GM10248 (cell line): ENCODE measurements at regions not wholly inside any gene's neighbourhood (a gene's known extent, or its start where the extent isn't known, plus 50 kb on each side); places are given as distances from the start of the nearest gene placed in this dataset.

Source experiments
- CTCF ChIA-PET: fragments of 300-600 bp; sonication (Branson Sonifier 250); formaldehyde crosslinking; extraction: SDS; loops from one replicate; lab custom pipeline; 2021; ENCODE audit warnings: antibody characterized with exemption; lab: Yijun Ruan, JAX
- POLR2A ChIA-PET: fragments of 350-650 bp; sonication (Branson Sonifier 250); formaldehyde crosslinking; extraction: SDS; loops from one replicate; lab custom pipeline; 2020; ENCODE audit warnings: antibody characterized with exemption; lab: Yijun Ruan, JAX
- DNase-seq: peaks from one replicate; pipeline ENCODE4 v3.0.0; 2012; ENCODE audit errors: extremely low spot score
- CTCF ChIP-seq: IDR thresholded peaks from 2 replicates; pipeline ENCODE4 v1.5.1; 2012; ENCODE audit warnings: mild to moderate bottlenecking, low read depth; ENCODE audit errors: extremely low read depth, missing control alignments, control extremely low read depth

GRCh38 chr3:98968824-98969223 lies 67.3 kb upstream of the DCBLD2 start:
- TF ChIP-seq CTCF, result no peak
- POLR2A ChIA-PET, result no interaction called here
- DNase-seq, result no peak
- CTCF ChIA-PET, result interaction anchor here (1.7 kb wide), 1 partner anchor 17 kb away, joined by 4 read pairs; no protein-coding TSS in a partner anchor

DNA sequence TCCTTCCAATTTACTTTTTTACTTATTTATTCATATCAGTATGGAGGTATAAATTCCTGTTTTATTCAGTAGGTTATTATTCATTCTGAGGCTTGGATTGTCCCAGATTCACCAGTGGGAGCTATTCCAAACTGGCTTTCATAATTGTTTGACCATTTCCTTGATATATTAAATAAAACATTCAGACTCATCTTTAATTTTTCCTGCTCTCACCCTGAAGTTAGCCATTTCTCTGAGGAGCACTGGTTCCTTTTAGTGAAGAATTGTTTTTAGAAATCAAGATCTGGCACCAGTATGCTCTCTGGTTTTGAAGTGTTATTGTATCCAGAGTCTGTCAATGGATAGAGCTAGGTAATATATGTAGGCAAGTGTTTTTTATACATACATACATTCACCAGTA lies 66.9 kb upstream of the DCBLD2 start:
- no peak for TF ChIP-seq CTCF
- CTCF ChIA-PET, result interaction anchor here (1.7 kb wide), 1 partner anchor 16 kb away, joined by 4 read pairs; no protein-coding TSS in a partner anchor
- POLR2A ChIA-PET, result no interaction called here
- DNase-seq, result no peak

DNA sequence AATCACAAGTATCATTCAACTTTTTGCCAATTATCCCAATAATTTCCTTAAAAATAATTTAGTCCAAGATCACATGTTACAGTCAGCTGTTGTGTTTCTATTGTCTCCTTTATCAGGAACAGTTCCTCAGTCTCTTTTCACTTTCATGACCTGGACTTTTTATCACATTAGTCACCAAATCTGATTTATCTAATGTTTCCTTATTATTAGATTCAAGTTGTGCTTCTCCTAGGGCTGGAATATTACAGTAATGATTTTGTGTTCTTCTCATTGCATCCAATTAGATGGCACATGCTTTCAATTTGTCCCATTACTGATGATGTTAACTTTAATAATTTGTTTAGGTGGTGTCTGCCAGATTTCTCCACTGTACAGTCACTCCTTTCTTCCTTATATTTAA lies 66.3 kb upstream of the DCBLD2 start:
- ChIA-PET CTCF (interaction anchor here (1.7 kb wide), 1 partner anchor 16 kb away, joined by 4 read pairs; no protein-coding TSS in a partner anchor), POLR2A (no interaction called here)
- no peak for DNase-seq
- no peak for TF ChIP-seq CTCF

DNA sequence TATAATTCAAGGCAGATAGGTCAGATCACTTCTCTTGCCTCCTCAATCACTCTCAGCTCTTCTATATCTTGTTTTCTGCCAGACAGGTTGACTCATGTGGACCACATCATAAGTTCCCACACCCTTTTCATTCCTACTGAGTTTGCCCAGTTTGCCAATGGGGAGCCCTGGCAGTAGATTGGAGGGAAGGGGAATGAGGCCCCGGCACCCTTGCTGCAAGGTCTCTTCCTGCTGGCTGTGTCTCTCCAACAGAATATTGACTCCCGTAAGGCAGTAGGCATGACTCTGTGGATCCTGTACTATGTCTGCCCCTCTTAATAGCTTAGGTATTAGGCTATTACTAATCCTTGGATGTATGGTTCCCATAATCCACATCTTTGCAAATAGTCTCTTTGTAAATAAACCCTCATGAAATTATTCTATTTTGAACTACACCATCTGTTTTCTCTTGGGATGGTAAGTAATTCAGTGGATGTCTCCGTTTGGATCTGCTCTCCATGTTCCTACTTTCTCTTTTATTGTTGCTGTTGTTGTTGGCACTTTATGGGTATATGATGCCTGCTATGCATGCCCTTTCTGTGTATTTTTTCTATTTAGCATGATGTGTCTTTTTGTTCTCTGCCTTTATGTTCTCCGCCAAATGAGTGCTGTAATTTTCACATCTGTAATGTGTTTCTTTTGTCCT lies 65.5 kb upstream of the DCBLD2 start:
- TF ChIP-seq CTCF, result no peak
- CTCF ChIA-PET, result interaction anchor here (1.7 kb wide), 1 partner anchor 15 kb away, joined by 4 read pairs; no protein-coding TSS in a partner anchor
- POLR2A ChIA-PET, result no interaction called here

GRCh38 chr3:98966434-98966833 lies 64.9 kb upstream of the DCBLD2 start:
- no peak for TF ChIP-seq CTCF
- ChIA-PET POLR2A (no interaction called here), CTCF (no interaction called here)
- no peak for DNase-seq

More for the DNA sequence above, 65.5 kb upstream of the DCBLD2 start:
- no peak for DNase-seq

DNA sequence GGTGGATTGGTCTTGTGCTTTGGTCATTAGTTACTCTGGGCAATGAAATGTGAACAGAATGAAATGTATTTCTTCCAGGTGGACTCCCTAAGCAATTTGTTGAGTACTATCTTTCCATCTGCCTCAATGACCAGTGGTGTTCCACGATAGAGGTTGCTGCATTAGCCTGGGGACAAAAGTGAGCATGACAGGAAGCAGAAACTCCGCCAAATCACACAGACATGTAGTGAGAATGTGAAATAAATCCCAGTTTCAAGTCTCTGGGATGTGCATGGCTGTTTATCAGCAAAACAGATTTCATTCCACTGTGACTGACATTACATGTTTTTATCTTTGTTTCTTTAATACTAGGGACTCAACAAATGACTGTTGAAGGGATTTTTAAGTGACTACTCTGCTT lies 63.3 kb upstream of the DCBLD2 start:
- no peak for DNase-seq
- TF ChIP-seq CTCF, result no peak
- POLR2A ChIA-PET, result no interaction called here
- CTCF ChIA-PET, result no interaction called here
